HG03439 (cell line): ENCODE measurements at regions not wholly inside any gene's neighbourhood (a gene's known extent, or its start where the extent isn't known, plus 50 kb on each side); places are given as distances from the start of the nearest gene placed in this dataset.

ENCODE experiments used
- ATAC-seq: cut with Tn5 transposase; IDR thresholded peaks from one replicate; pipeline ENCODE4 v1.9.1; 2021; ENCODE audit warnings: mild to moderate bottlenecking, moderate library complexity; ENCODE audit not compliant: unreplicated experiment

DNA sequence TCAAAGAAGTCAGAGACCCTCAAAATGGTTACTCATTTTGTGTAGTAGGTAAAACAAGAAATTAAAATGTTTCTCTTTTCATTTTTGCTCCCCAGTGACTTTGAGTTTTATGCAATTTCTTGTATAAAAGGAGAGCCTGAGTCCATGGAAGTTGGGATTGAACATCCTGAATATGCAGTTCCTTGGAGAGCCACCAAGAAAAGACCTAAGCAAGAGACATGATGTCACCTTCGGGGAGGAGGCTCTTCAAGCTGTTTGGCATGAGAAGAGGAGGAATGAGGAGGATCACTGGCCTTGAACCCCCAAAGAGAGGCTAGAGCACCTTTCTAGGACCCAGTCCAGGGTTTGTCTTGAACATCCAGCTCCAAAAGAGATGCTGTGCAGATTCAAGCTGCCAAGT is 62.3 kb upstream of the CALM2 start:
- no peak for ATAC-seq

DNA sequence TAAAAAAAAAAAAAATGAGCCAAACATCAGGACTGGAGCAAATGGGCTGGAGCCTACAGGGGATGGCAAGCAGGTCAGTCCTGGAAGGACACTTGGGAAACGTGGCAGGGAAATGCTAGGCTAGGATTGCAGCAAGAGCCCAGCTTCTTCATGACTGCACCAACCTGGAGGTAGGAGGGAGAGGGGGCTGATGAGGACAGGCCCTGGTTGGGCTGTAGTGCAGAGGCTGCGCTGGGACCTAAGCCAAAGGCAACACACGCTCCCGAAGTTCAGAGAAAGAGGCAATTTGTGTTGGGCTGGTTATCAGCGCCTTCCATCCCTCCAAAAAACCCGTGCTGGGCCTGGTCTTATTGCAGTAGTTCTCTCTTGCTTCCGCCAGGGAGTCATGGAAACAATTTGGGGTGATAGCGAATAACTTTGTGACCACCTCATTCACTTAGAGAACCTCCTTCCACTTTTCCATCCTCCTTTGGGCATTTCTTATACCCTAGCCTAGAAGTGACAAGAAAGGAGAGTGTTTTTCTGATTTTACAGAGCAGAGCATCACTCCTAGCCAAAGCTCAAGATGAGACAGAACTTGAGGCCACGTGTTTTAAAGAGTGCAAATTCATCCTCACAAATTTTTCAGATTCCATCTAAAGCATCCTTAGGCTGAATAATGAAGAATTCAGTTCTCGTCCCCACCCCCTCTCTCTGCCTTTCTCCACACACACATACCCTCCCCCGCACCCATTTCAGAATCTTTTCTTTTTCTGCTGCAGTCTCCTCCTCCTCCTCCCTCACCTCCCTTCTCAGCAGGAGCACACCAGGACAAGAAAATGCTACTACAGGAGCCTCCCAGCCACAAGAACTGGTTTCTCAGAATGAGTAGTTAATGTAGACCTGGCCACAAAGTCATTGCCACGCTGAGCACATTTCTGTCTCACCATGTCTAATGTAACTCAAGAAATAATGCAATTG is 61.3 kb upstream of the CALM2 start:
- no peak for ATAC-seq

DNA sequence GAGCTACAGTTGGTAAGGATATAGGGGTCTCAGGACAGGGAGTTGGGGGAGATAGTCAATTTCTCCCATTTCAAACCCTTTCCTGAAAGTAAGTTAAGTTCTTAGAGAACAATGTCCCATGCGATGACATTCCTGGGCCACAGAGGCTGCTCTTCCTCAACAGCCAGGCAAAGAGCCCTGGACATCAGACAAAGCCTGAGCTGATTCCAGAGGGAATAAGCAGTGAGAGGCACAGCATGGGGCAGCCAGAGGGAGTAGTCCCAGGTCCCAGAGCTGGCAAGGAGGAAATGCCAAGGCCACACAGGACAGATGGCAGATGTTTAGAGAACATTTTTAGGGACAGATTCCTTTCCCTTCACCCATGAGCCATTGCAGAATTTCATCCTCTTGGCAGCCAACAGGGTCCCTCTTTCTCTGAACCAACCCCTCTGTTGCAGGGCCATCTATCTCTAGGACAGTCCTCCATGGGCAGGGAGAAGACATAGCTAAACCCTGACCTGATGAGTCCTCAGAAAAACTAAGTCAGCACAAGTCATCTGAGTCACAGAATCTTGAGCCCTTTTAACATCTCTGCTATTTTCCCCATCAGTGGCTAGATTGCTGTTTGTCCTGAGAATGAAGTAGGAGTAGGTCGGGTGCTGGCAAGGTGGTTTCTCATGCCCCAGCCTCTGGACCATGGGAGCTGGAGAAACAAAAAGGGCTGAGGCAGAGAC is 60.3 kb upstream of the CALM2 start:
- no peak for ATAC-seq

DNA sequence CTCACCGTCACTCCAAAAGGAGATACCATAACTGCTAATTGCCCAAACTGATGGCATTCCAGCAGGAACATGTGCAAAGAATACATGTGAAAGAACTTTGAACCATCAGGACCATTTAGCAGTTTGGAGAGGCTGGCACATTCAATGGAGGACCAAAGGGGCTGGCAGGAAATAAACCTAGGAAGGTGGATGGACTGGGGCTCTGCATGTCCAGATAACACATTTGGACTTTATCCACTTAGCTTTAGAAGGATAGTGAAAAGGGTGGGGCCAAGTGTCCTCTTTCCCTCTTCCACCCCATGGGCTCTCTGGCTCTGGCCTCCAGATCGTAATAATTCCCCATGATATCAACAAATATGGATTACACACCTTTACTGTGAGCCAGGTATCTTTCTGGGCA is 58.8 kb upstream of the CALM2 start:
- ATAC-seq: no peak

DNA sequence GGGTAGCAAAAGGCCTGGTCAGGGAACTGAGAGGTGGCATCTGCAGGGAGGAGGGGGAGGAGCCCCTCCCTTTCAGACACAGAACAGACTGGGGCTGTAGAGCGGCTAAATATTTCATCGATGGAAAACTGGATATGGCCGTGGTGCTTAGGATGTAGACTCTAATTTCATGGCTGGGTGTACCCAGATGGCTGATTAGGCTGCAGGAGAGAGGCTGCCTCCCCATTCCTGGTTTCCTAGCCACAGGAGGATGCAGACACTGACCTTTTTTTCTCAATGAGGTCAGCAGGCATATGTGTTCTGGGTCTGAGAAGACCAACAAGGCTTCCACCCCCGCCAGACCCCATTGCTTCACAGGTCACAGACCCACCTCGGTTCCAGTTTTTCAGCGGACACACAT is 58.1 kb upstream of the CALM2 start:
- ATAC-seq: no peak

DNA sequence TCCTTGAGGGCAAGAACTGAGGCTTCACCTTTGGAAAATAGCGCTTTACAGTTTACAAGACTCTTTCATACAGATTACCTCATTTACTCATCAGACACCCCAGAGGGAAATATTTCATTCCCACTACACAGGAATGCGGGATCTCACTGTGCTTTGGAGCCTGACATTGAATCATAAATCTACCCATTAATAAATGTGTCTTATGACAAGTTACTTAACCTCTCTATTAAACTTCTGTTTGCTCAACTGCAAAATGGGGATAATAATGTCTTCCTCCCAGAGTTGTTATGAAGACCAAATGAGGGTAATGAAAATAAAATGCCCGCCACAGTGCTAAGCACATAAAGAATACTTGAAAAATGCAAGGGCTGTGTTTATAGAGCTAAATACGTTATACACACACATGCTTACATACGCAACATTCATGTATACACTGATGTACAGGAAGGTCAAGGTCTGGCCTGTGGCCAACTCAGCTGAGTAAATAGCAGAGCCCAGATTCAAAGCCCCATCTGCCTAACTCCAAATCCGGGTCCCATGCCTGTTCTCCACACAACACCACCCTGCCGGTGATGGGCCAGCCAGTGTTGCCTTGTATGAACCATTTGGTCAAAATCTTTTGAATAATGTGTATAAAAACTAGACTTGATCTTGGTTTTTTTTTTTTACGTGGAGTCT is 56.6 kb upstream of the CALM2 start:
- ATAC-seq: no peak

DNA sequence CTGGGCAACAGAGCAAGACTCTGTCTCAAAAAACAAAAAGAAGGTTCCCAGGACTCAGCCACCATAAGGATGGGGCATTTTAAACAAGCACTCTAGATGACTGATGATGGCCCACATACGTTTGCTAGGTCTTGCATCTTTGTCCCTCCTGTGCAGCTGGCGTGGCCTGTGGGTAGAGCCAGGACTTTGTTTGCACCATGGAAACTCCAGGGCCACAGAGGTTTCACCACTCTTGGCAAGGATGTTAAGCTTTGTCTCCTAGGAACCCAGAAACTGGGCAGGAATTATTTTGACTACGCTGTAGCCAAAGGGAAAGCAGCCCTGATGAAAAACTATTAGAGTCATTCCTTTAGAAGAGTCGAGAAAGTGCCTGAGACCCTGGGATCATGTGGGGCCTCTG is 54.1 kb upstream of the CALM2 start:
- ATAC-seq: no peak

DNA sequence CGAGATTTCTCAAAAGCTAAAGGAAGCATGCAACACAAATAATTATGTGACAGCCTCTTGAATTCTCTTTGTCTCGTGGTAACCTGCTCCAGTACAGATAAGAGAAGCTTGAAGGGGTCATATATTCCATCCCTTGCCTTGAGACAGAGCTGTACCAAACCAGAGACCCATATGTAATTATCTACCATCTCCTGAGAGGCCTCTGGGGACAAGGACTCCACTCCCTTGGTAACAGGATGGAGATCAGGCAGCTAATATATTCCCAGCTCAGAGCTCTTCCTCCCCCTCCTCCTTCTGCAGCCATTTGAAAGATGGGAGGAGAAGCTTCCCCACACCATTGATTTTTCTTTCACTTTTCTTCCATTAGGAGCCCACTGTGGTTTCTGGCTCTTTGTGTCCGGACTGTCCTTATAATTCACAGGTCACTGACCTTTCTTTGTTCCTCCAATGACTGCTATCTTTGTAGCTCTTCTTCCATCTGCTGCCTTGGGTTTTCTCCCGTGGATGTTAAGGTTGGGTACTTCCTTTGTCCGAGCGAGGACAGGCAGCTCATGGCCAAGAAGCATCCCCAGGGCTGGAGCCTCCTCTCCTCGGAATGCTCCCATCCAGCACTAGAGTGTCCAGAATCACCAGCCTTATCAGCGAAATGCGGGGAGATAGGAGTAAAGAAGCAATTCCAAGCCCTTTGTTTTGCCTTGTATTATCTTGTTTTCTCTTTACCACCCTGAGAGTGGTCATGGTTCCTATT is 51.4 kb upstream of the CALM2 start:
- no peak for ATAC-seq

DNA sequence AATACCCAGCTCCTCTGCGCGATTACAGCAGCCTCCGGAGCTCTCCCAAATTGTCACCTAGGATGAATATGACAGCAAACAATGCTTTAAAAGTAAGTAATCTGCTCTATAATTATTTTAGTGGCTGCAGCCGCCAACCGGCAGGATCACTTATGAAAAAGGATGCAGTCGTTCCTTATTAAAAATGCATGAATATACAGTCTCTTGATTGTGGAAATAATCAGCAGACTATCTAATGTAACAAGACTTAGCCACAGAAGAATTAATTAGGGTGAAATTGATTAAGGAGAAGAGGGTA is 50.6 kb upstream of the CALM2 start:
- no peak for ATAC-seq

DNA sequence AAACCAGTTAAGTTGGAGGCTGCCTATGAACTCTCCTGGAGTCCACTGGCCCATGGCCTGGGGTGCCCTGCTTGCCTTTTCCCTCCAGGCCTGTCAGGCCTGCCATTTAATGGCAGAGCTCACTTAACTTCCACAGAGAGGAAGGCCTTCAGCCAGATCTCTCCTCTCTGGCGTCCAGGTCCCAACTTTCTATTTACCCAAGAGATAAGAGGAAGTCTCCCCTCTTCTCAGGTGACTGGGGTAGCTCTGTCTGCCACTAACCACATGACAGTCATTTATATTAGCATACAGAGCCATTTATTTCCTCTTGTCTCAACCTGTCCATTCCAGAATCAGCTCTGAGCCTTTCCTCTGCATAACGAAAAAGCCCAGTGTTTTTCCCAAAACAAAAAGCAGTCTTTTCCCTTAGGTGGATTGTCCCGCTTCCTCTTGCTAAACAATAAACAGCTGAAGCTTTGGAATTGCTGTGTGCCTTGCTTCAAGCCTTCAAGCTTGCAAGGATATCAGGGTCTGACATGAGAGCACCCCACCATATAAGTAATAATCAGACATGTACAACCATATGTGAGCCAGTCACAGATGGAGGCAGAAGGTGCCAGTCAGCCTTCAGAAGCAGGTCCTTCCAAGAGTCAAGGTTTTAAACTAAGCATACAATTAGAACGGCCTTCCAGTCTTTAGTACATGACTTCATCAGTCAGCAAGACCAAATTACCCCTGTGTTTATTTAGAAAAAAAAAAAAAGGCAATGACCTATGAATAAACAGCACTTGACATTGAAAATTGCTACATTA is 50.0 kb upstream of the CALM2 start:
- no peak for ATAC-seq
